H1 (cell line): ENCODE measurements at regions not wholly inside any gene's neighbourhood (a gene's known extent, or its start where the extent isn't known, plus 50 kb on each side); places are given as distances from the start of the nearest gene placed in this dataset.

ENCODE experiments used
- CTCF ChIA-PET: fragments of 300-600 bp; sonication (Branson Sonifier 250); formaldehyde crosslinking; loops from one replicate; lab custom pipeline; 2021; ENCODE audit not compliant: partially characterized antibody; lab: Charles Lee
- POLR2A ChIA-PET: fragments of 300-600 bp; sonication (Branson Sonifier 250); formaldehyde crosslinking; loops from one replicate; lab custom pipeline; 2021; ENCODE audit warnings: inconsistent platforms; ENCODE audit not compliant: partially characterized antibody; lab: Charles Lee
- DNase-seq, 2 experiments: peaks; one replicate each; pipeline versions ENCODE4 v3.0.0 to v3.0.0-alpha.2; 2010 to 2022; ENCODE audit warnings: low spot score in 2 of 2, low read depth in 1 of 2, mixed read lengths in 1 of 2
- FAIRE-seq: peaks from 2 replicates; lab custom pipeline; 2011; peaks lifted over from hg19 to GRCh38; lab: Jason Lieb, UNC
- H2AFZ ChIP-seq: 2 replicates; pipeline ENCODE4 v1.8.1; 2012; ENCODE audit warnings: low read length, inconsistent platforms
- H2AK5ac ChIP-seq: 2 replicates; pipeline ENCODE4 v1.6.1; 2013; ENCODE audit warnings: low read depth, low read length
- H2BK120ac ChIP-seq: replicated peaks from 2 replicates; pipeline ENCODE3; 2013; ENCODE audit warnings: low read depth, low read length, inconsistent platforms
- H2BK12ac ChIP-seq: 2 replicates; pipeline ENCODE4 v1.6.1; 2013; ENCODE audit warnings: low read depth, low read length
- H2BK15ac ChIP-seq: 2 replicates; pipeline ENCODE4 v1.6.1; 2013; ENCODE audit warnings: low read length
- H2BK20ac ChIP-seq: 2 replicates; pipeline ENCODE4 v1.6.1; 2013; ENCODE audit warnings: low read length
- H2BK5ac ChIP-seq: 2 replicates; pipeline ENCODE4 v1.6.1; 2013; ENCODE audit warnings: low read depth, low read length
- H3K14ac ChIP-seq: 2 replicates; pipeline ENCODE4 v1.6.1; 2013; ENCODE audit warnings: inconsistent platforms; ENCODE audit not compliant: insufficient read length
- H3K18ac ChIP-seq: 2 replicates; pipeline ENCODE4 v1.6.1; 2013; ENCODE audit warnings: low read length; ENCODE audit errors: extremely low read depth
- H3K23ac ChIP-seq: 2 replicates; pipeline ENCODE4 v1.6.1; 2013; ENCODE audit warnings: inconsistent platforms; ENCODE audit not compliant: insufficient read length
- H3K23me2 ChIP-seq: 2 replicates; pipeline ENCODE4 v1.6.1; 2013; ENCODE audit warnings: low read depth, low read length
- H3K27ac ChIP-seq: 2 replicates; pipeline ENCODE4 v1.6.1; 2011; ENCODE audit warnings: low read depth, low read length, inconsistent platforms
- H3K27me3 ChIP-seq, 4 experiments: replicated peaks in 1 of 4; 1 replicate in 1 of 4; 2 replicates in 3 of 4; pipeline versions ENCODE4 v1.6.1 to v1.8.1; 2011 to 2013; ENCODE audit warnings: low read length in 3 of 4, mild to moderate bottlenecking in 3 of 4, inconsistent platforms in 2 of 4, mixed read lengths in 2 of 4, moderate library complexity in 1 of 4; ENCODE audit not compliant: control insufficient read depth in 3 of 4, insufficient read depth in 3 of 4; ENCODE audit errors: extremely low read depth in 1 of 4
- H3K36me3 ChIP-seq, 4 experiments: 2 replicates each; pipeline versions ENCODE4 v1.6.1 to v1.8.1; 2011 to 2013; ENCODE audit warnings: mild to moderate bottlenecking in 4 of 4, low read length in 3 of 4, moderate library complexity in 2 of 4, control low read depth in 1 of 4, inconsistent platforms in 1 of 4; ENCODE audit not compliant: insufficient read depth in 4 of 4, control insufficient read depth in 2 of 4
- H3K4ac ChIP-seq: replicated peaks from 2 replicates; pipeline ENCODE3; 2013; ENCODE audit warnings: low read length, low read depth, mixed read lengths, inconsistent platforms; ENCODE audit not compliant: insufficient read length
- H3K4me1 ChIP-seq, 4 experiments: replicated peaks in 1 of 4; 1 replicate in 1 of 4; 2 replicates in 3 of 4; pipeline versions ENCODE4 v1.6.1 to v1.8.1; 2011 to 2013; ENCODE audit warnings: low read length in 3 of 4, inconsistent platforms in 2 of 4, mixed read lengths in 1 of 4; ENCODE audit not compliant: insufficient read depth in 4 of 4, control insufficient read depth in 3 of 4
- H3K4me2 ChIP-seq, 2 experiments: 2 replicates each; pipeline versions ENCODE4 v1.6.1 to v1.8.1; 2011 to 2013; ENCODE audit warnings: low read depth in 2 of 2, low read length in 2 of 2, control low read depth in 1 of 2, inconsistent platforms in 1 of 2, mild to moderate bottlenecking in 1 of 2; ENCODE audit not compliant: insufficient read depth in 1 of 2
- H3K4me3 ChIP-seq, 4 experiments: fragments of 200-600, 300-600 bp in 1 of 4; sonication (generic), shearing (Covaris generic), sonication (Bioruptor Twin) in 1 of 4; 2 replicates each; pipeline versions ENCODE4 v1.5.1 to v1.8.1; 2011 to 2016; ENCODE audit warnings: low read length in 4 of 4, low read depth in 3 of 4, control low read depth in 2 of 4, inconsistent platforms in 2 of 4, mild to moderate bottlenecking in 2 of 4, mixed read lengths in 1 of 4, moderate library complexity in 1 of 4; ENCODE audit not compliant: insufficient read depth in 2 of 4; ENCODE audit errors: extremely low read depth in 1 of 4
- H3K56ac ChIP-seq: replicated peaks from 2 replicates; pipeline ENCODE3; 2013; ENCODE audit warnings: low read depth, mild to moderate bottlenecking, mixed read lengths, low read length, inconsistent platforms; ENCODE audit not compliant: insufficient read length
- H3K79me1 ChIP-seq: 2 replicates; pipeline ENCODE4 v1.6.1; 2013; ENCODE audit warnings: low read depth, low read length, control low read depth
- H3K79me2 ChIP-seq, 2 experiments: 2 replicates each; pipeline versions ENCODE4 v1.6.1 to v1.8.1; 2012 to 2013; ENCODE audit warnings: low read length in 2 of 2, mild to moderate bottlenecking in 2 of 2, inconsistent platforms in 1 of 2; ENCODE audit not compliant: insufficient read depth in 2 of 2, control insufficient read depth in 1 of 2
- H3K9ac ChIP-seq, 4 experiments: replicated peaks in 1 of 4; 1 replicate in 1 of 4; 2 replicates in 3 of 4; pipeline versions ENCODE4 v1.6.1 to v1.8.1; 2011 to 2013; ENCODE audit warnings: low read depth in 3 of 4, low read length in 3 of 4, control low read depth in 2 of 4, mild to moderate bottlenecking in 2 of 4, moderate library complexity in 2 of 4, inconsistent platforms in 1 of 4; ENCODE audit errors: extremely low read depth in 1 of 4
- H3K9me3 ChIP-seq, 2 experiments: 2 replicates each; pipeline versions ENCODE4 v1.6.1 to v1.8.1; 2012 to 2013; ENCODE audit warnings: mild to moderate bottlenecking in 2 of 2, moderate library complexity in 2 of 2, control low read depth in 1 of 2, inconsistent platforms in 1 of 2, low read depth in 1 of 2, low read length in 1 of 2, mixed read lengths in 1 of 2; ENCODE audit not compliant: insufficient read depth in 2 of 2
- H4K20me1 ChIP-seq, 2 experiments: replicated peaks in 1 of 2; 2 replicates each; pipeline versions ENCODE3 to v1.8.1; 2011 to 2013; ENCODE audit warnings: inconsistent platforms in 2 of 2, low read length in 2 of 2, mild to moderate bottlenecking in 1 of 2; ENCODE audit not compliant: insufficient read depth in 2 of 2, control insufficient read depth in 1 of 2
- H4K5ac ChIP-seq: 2 replicates; pipeline ENCODE4 v1.6.1; 2013; ENCODE audit warnings: low read length, low read depth, mixed read lengths, inconsistent platforms; ENCODE audit not compliant: insufficient read length
- H4K8ac ChIP-seq: 2 replicates; pipeline ENCODE4 v1.8.0; 2013; ENCODE audit warnings: mild to moderate bottlenecking, moderate library complexity, low read length, inconsistent platforms; ENCODE audit not compliant: insufficient read depth; ENCODE audit errors: extremely low read depth
- H4K91ac ChIP-seq: replicated peaks from 2 replicates; pipeline ENCODE3; 2013; ENCODE audit warnings: low read length, mixed read lengths, inconsistent platforms; ENCODE audit not compliant: insufficient read length
- ATF2 ChIP-seq: IDR thresholded peaks from 2 replicates; pipeline ENCODE4 v1.6.1; 2012; ENCODE audit warnings: low read length, inconsistent platforms
- BACH1 ChIP-seq: IDR thresholded peaks from 2 replicates; pipeline ENCODE4 v1.6.1; 2012; ENCODE audit warnings: low read length, improper control_type of control experiment
- CREB1 ChIP-seq: IDR thresholded peaks from 2 replicates; pipeline ENCODE4 v1.6.1; 2012; ENCODE audit warnings: inconsistent platforms
- CTBP2 ChIP-seq: IDR thresholded peaks from 2 replicates; pipeline ENCODE4 v1.7.0; 2011; ENCODE audit warnings: borderline replicate concordance, mild to moderate bottlenecking, moderate library complexity, mixed read lengths, low read length; ENCODE audit not compliant: insufficient read depth, insufficient read length
- EP300 ChIP-seq, 2 experiments: IDR thresholded peaks; 1 replicate in 1 of 2; 2 replicates in 1 of 2; pipeline ENCODE4 v1.6.1; 2011 to 2012; ENCODE audit warnings: low read depth in 2 of 2, low read length in 2 of 2, mild to moderate bottlenecking in 2 of 2, borderline replicate concordance in 1 of 2, inconsistent platforms in 1 of 2, moderate library complexity in 1 of 2
- FOSL1 ChIP-seq: IDR thresholded peaks from 2 replicates; pipeline ENCODE4 v1.6.1; 2011; ENCODE audit warnings: mild to moderate bottlenecking, low read depth, low read length, moderate library complexity; ENCODE audit not compliant: insufficient read depth
- JUND ChIP-seq: IDR thresholded peaks from 2 replicates; pipeline ENCODE4 v1.6.1; 2011; ENCODE audit warnings: mild to moderate bottlenecking, improper control_type of control experiment, low read length
- SAP30 ChIP-seq: fragments of 300-600 bp; sonication (generic); IDR thresholded peaks from 2 replicates; pipeline ENCODE4 v1.7.1; 2012; ENCODE audit warnings: low read length, moderate library complexity, mild to moderate bottlenecking, inconsistent platforms; ENCODE audit not compliant: insufficient read depth, insufficient replicate concordance
- SIRT6 ChIP-seq: IDR thresholded peaks from one replicate; pipeline ENCODE4 v1.7.1; 2012; ENCODE audit warnings: low read length, inconsistent platforms
- SIX5 ChIP-seq: IDR thresholded peaks from 2 replicates; pipeline ENCODE4 v1.6.1; 2011; ENCODE audit warnings: mild to moderate bottlenecking, low read depth, low read length
- SP4 ChIP-seq: IDR thresholded peaks from 2 replicates; pipeline ENCODE4 v1.6.1; 2012; ENCODE audit warnings: low read length, inconsistent platforms
- USF2 ChIP-seq: IDR thresholded peaks from 2 replicates; pipeline ENCODE4 v1.6.1; 2011; ENCODE audit warnings: low read length, improper control_type of control experiment
- ZNF274 ChIP-seq: IDR thresholded peaks from 2 replicates; pipeline ENCODE4 v1.7.0; 2012; ENCODE audit warnings: low read length, borderline replicate concordance; ENCODE audit errors: extremely low read depth
- WGBS, 2 experiments: shearing (Covaris generic) in 1 of 2; methylation state at CpG; one replicate each; pipeline versions ENCODE4 v1.1.6 to v1.1.7; 2013 to 2015; ENCODE audit warnings: low lambda C conversion rate in 2 of 2, mixed read lengths in 2 of 2, inconsistent platforms in 1 of 2, low coverage in 1 of 2, missing lambda C conversion rate in 1 of 2; ENCODE audit not compliant: insufficient replicate concordance in 2 of 2, insufficient coverage in 1 of 2, insufficient read length in 1 of 2; ENCODE audit errors: extremely low coverage in 1 of 2, missing lambda C conversion rate in 1 of 2; 5-methylcytosine and 5-hydroxymethylcytosine counted together

- Histone ChIP-seq H3K18ac (no peak overlapping the region), H3K4ac (no peak overlapping the region), H3K4me2 (no peak overlapping the region), H2AK5ac (no peak overlapping the region), H4K5ac (no peak overlapping the region), H2BK15ac (no peak overlapping the region), H2BK20ac (no peak overlapping the region), H2AFZ (no peak overlapping the region), H2BK5ac (no peak overlapping the region), H3K79me2 (no peaks in the 10 kb centered on the region), H3K9me3 (no peaks in the 10 kb centered on the region), H3K27me3 (no peaks in the 10 kb centered on the region), H3K4me3 (no peak overlapping the region), H3K9ac (no peak overlapping the region), H4K91ac (no peak overlapping the region), H4K8ac (no peak overlapping the region), H3K36me3 (no peaks in the 10 kb centered on the region), H3K23me2 (no peaks in the 10 kb centered on the region), H4K20me1 (no peaks in the 10 kb centered on the region), H2BK12ac (no peak overlapping the region), H3K79me1 (no peaks in the 10 kb centered on the region), H3K56ac (no peak overlapping the region), H3K23ac (no peak overlapping the region), H3K14ac (no peak overlapping the region), H3K4me1 (no peaks in the 10 kb centered on the region), H2BK120ac (no peak overlapping the region), H3K27ac (no peak overlapping the region)
- ChIA-PET POLR2A (no interaction called here), CTCF (no interaction called here)
- no peak for FAIRE-seq
- TF ChIP-seq SIX5 = no peak
- TF ChIP-seq SAP30 = no peak
- no peak for TF ChIP-seq BACH1
- no peak for TF ChIP-seq SP4
- no peak for TF ChIP-seq FOSL1
- TF ChIP-seq CTBP2 = no peak
- TF ChIP-seq USF2 = no peak
- no peak for TF ChIP-seq SIRT6
- TF ChIP-seq JUND = no peak
- no peak for TF ChIP-seq EP300 (IDR thresholded peaks at IDR 0.05; ENCODE audit: borderline replicate concordance in 1 of 2, low read depth in 2 of 2, low read length in 2 of 2)
- no peak for TF ChIP-seq ZNF274
- no peak for TF ChIP-seq ATF2
- no peak for TF ChIP-seq CREB1
- WGBS, 2 experiments = 89% methylated on average over 2 of the region's 2 CpGs; no CpG with 5 or more reads in 1 of the 2 experiments
- no peak for DNase-seq
These were observed 1495.3 kb upstream of the PCDH7 start for GRCh38 chr4:29224911-29225310.
